ENCODE measurements at regions not wholly inside any gene's neighbourhood (a gene's known extent, or its start where the extent isn't known, plus 50 kb on each side); places are given as distances from the start of the nearest gene placed in this dataset.

GRCh38 chrX:35682476-35682875, 115.7 kb upstream of the MAGEB16 start:
- Histone ChIP-seq H3K4me3 (ENCODE audit: low read depth, low read length) (no peak overlapping the region), H3K9me3 (ENCODE audit: control insufficient read depth, insufficient read depth, low read depth, low read length) (no peaks in the 10 kb centered on the region), H3K4me1 (ENCODE audit: control insufficient read depth, insufficient read depth, low read length) (no peaks in the 10 kb centered on the region), H3K36me3 (ENCODE audit: control insufficient read depth in 2 of 2, insufficient read depth in 1 of 2, low read length in 2 of 2) (no peaks in the 10 kb centered on the region), H3K27ac (ENCODE audit: extremely low read depth, low read depth, low read length) (no peak overlapping the region)
- ChIA-PET CTCF (no interaction called here), POLR2A (no interaction called here)
- TF ChIP-seq ZBTB17 (tag by site-specific recombination; IDR thresholded peaks at IDR 0.05) (no peak), SP7 (tag by site-specific recombination; IDR thresholded peaks at IDR 0.05) (no peak), ZNF645 (tag by site-specific recombination; IDR thresholded peaks at IDR 0.05) (no peak), GLIS1 (tag by site-specific recombination; IDR thresholded peaks at IDR 0.05) (no peak), ZNF311 (tag by site-specific recombination; IDR thresholded peaks at IDR 0.05; ENCODE audit: borderline replicate concordance) (no peak), ZNF548 (tag by site-specific recombination; IDR thresholded peaks at IDR 0.05) (no peak), ZNF580 (tag by site-specific recombination; IDR thresholded peaks at IDR 0.05) (no peak), ZNF544 (tag by site-specific recombination; IDR thresholded peaks at IDR 0.05) (no peak), ZBTB21 (tag by site-specific recombination; IDR thresholded peaks at IDR 0.05) (no peak), BCL11A (tag by site-specific recombination; IDR thresholded peaks at IDR 0.05; ENCODE audit: low read depth) (no peak), OSR2 (tag by site-specific recombination; IDR thresholded peaks at IDR 0.05) (no peak), ZFP41 (tag by site-specific recombination; IDR thresholded peaks at IDR 0.05; ENCODE audit: borderline replicate concordance) (no peak), PRDM4 (tag by site-specific recombination; IDR thresholded peaks at IDR 0.05) (no peak), ZNF2 (tag by site-specific recombination; IDR thresholded peaks at IDR 0.05) (no peak), YY2 (tag by site-specific recombination; IDR thresholded peaks at IDR 0.05) (no peak), ZNF114 (tag by site-specific recombination; IDR thresholded peaks at IDR 0.05) (no peak), ZNF843 (tag by site-specific recombination; IDR thresholded peaks at IDR 0.05) (no peak), PATZ1 (tag by site-specific recombination; IDR thresholded peaks at IDR 0.05) (no peak)

- no peak overlapping the region for H3K4me3 ChIP-seq (ENCODE audit: low read depth, low read length)
- no peaks in the 10 kb centered on the region for H3K36me3 ChIP-seq (ENCODE audit: control insufficient read depth in 2 of 2, insufficient read depth in 1 of 2, low read length in 2 of 2)
- CTCF ChIA-PET: interaction anchor here (0.7 kb wide), 1 partner anchor 145 kb away, joined by 3 read pairs; no protein-coding TSS in a partner anchor
- no peak overlapping the region for H3K27ac ChIP-seq (ENCODE audit: extremely low read depth, low read depth, low read length)
- H3K9me3 ChIP-seq (ENCODE audit: control insufficient read depth, insufficient read depth, low read depth, low read length): no peaks in the 10 kb centered on the region
- no peaks in the 10 kb centered on the region for H3K4me1 ChIP-seq (ENCODE audit: control insufficient read depth, insufficient read depth, low read length)
- POLR2A ChIA-PET: no interaction called here
- TF ChIP-seq SCRT2 (tag by site-specific recombination; IDR thresholded peaks at IDR 0.05) (no peak), ZNF133 (tag by site-specific recombination; IDR thresholded peaks at IDR 0.05) (no peak), OSR2 (tag by site-specific recombination; IDR thresholded peaks at IDR 0.05) (no peak), ZNF530 (tag by site-specific recombination; IDR thresholded peaks at IDR 0.05; ENCODE audit: low read depth) (no peak), ZBTB17 (tag by site-specific recombination; IDR thresholded peaks at IDR 0.05) (no peak), ZNF501 (tag by site-specific recombination; IDR thresholded peaks at IDR 0.05) (no peak), ZSCAN30 (tag by site-specific recombination; IDR thresholded peaks at IDR 0.05) (no peak), TRIM28 (IDR thresholded peaks at IDR 0.05; ENCODE audit: borderline replicate concordance, low read length) (no peak), ZSCAN18 (tag by site-specific recombination; IDR thresholded peaks at IDR 0.05) (no peak), WT1 (tag by site-specific recombination; IDR thresholded peaks at IDR 0.05) (no peak), ZSCAN4 (tag by site-specific recombination; IDR thresholded peaks at IDR 0.05) (no peak), ZBTB6 (tag by site-specific recombination; IDR thresholded peaks at IDR 0.05) (no peak)
These were observed 101.3 kb upstream of the MAGEB16 start for GRCh38 chrX:35696760-35697234.

Measured in HEK293 (cell line).